ENCODE measurements at regions not wholly inside any gene's neighbourhood (a gene's known extent, or its start where the extent isn't known, plus 50 kb on each side); places are given as distances from the start of the nearest gene placed in this dataset.

DNA sequence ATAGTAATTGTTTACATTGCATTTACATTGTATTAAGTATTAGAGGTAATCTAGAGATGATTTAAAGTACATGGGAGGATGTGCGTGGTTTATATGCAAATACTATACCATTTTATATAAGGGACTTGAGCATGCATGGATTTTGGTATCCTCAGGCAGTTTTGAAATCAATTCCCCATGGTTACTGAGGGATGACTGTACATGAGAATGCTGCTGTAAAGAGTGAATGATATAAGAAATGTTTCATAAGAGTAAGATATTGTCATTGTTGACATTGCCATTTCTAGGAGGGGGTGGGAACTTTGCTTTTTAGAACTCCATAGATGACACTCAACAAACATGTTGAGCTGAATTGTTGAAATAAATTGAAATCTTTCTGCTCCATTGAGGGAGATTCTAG, 185.0 kb downstream of the SEMA6A start:
- Histone ChIP-seq H3K9me3 (ENCODE audit: insufficient read depth in 2 of 2, low read depth in 1 of 2, low read length in 1 of 2) (no peaks in the 10 kb centered on the region), H4K20me1 (replicated peaks in 1 of 2; ENCODE audit: control insufficient read depth in 1 of 2, insufficient read depth in 2 of 2, low read length in 2 of 2) (no peaks in the 10 kb centered on the region), H3K4me3 (ENCODE audit: extremely low read depth in 1 of 4, insufficient read depth in 2 of 4, low read depth in 3 of 4, low read length in 4 of 4) (no peak overlapping the region), H3K79me1 (ENCODE audit: low read depth, low read length) (no peaks in the 10 kb centered on the region), H2BK20ac (ENCODE audit: low read length) (no peak overlapping the region), H2AFZ (ENCODE audit: low read length) (no peak overlapping the region), H4K91ac (replicated peaks; ENCODE audit: insufficient read length, low read length) (no peak overlapping the region), H3K23me2 (ENCODE audit: low read depth, low read length) (no peaks in the 10 kb centered on the region; the same call in 1 of the 2 replicates), H2AK5ac (ENCODE audit: low read depth, low read length) (no peak overlapping the region), H3K9ac (replicated peaks in 1 of 4; ENCODE audit: extremely low read depth in 1 of 4, low read depth in 3 of 4, low read length in 3 of 4) (no peak overlapping the region), H3K4me1 (replicated peaks in 1 of 4; ENCODE audit: control insufficient read depth in 3 of 4, insufficient read depth in 4 of 4, low read length in 3 of 4) (peaks cover 0 to 5% (median 2%) of the 10 kb centered on the region in 4 experiments; a peak in 2 of 7 replicates), H3K56ac (replicated peaks; ENCODE audit: insufficient read length, low read depth, low read length) (no peak overlapping the region), H3K27me3 (replicated peaks in 1 of 4; ENCODE audit: control insufficient read depth in 3 of 4, extremely low read depth in 1 of 4, insufficient read depth in 3 of 4, low read length in 3 of 4) (no peaks in the 10 kb centered on the region), H3K14ac (ENCODE audit: insufficient read length) (no peak overlapping the region), H2BK5ac (ENCODE audit: low read depth, low read length) (no peak overlapping the region), H4K5ac (ENCODE audit: insufficient read length, low read depth, low read length) (no peak overlapping the region), H3K4me2 (ENCODE audit: insufficient read depth in 1 of 2, low read depth in 2 of 2, low read length in 2 of 2) (no peak overlapping the region), H3K18ac (ENCODE audit: extremely low read depth, low read length) (no peak overlapping the region), H3K4ac (replicated peaks; ENCODE audit: insufficient read length, low read depth, low read length) (no peak overlapping the region), H3K27ac (ENCODE audit: low read depth, low read length) (no peak overlapping the region), H2BK12ac (ENCODE audit: low read depth, low read length) (no peak overlapping the region), H3K79me2 (ENCODE audit: control insufficient read depth in 1 of 2, insufficient read depth in 2 of 2, low read length in 2 of 2) (no peaks in the 10 kb centered on the region), H3K36me3 (ENCODE audit: control insufficient read depth in 2 of 4, insufficient read depth in 4 of 4, low read length in 3 of 4) (no peaks in the 10 kb centered on the region), H3K23ac (ENCODE audit: insufficient read length) (no peak overlapping the region), H2BK120ac (replicated peaks; ENCODE audit: low read depth, low read length) (no peak overlapping the region), H4K8ac (ENCODE audit: extremely low read depth, insufficient read depth, low read length) (no peak overlapping the region), H2BK15ac (ENCODE audit: low read length) (no peak overlapping the region)
- CTCF ChIA-PET (ENCODE audit: partially characterized antibody) = no interaction called here
- TF ChIP-seq POLR2AphosphoS5 (IDR thresholded peaks at IDR 0.05; ENCODE audit: low read depth, low read length) = no peak
- WGBS, 2 experiments (ENCODE audit: extremely low coverage in 1 of 2, insufficient coverage in 1 of 2, insufficient read length in 1 of 2, insufficient replicate concordance in 2 of 2, low coverage in 1 of 2, low lambda C conversion rate in 2 of 2, missing lambda C conversion rate in 1 of 2) = 95% methylated on average over 1 of the region's 1 CpG; no CpG with 5 or more reads in 1 of the 2 experiments
- POLR2A ChIA-PET (ENCODE audit: partially characterized antibody) = no interaction called here
- no peak for DNase-seq (ENCODE audit: low read depth in 1 of 2, low spot score in 2 of 2)
- no peak for FAIRE-seq

Data from H1 (cell line).